SK-N-SH (cell line): ENCODE measurements at regions not wholly inside any gene's neighbourhood (a gene's known extent, or its start where the extent isn't known, plus 50 kb on each side); places are given as distances from the start of the nearest gene placed in this dataset.

Experiments used
- CTCF ChIA-PET: fragments of 300-600, 350-600 bp; formaldehyde crosslinking; extraction: SDS; loops from one replicate; lab custom pipeline; 2021; lab: Yijun Ruan, JAX
- POLR2A ChIA-PET: fragments of 350-600 bp; sonication (Branson Sonifier 250); formaldehyde crosslinking; extraction: SDS; loops from one replicate; lab custom pipeline; 2020; ENCODE audit warnings: antibody characterized with exemption, inconsistent platforms; lab: Yijun Ruan, JAX
- DNase-seq: peaks from one replicate; pipeline ENCODE4 v3.0.0; 2012
- H2AFZ ChIP-seq: fragments of 200-600 bp; sonication (generic); 2 replicates; pipeline ENCODE4 v1.8.1; 2016; ENCODE audit warnings: antibody characterized with exemption, mild to moderate bottlenecking, low read depth
- H3F3A ChIP-seq: fragments of 200-600 bp; sonication (generic); replicated peaks from 2 replicates; pipeline ENCODE3; 2016; ENCODE audit warnings: antibody characterized with exemption, mild to moderate bottlenecking; ENCODE audit not compliant: insufficient read depth
- H3K27ac ChIP-seq, 2 experiments: fragments of 200-500 bp in 1 of 2; fragments of 200-600 bp in 1 of 2; sonication (Bioruptor generic) in 1 of 2; sonication (generic), shearing (Covaris generic) in 1 of 2; 2 replicates each; pipeline versions ENCODE4 v1.5.1 to v1.6.1; 2014 to 2016; ENCODE audit warnings: low read depth in 2 of 2, inconsistent platforms in 1 of 2, low read length in 1 of 2, mild to moderate bottlenecking in 1 of 2, mixed read lengths in 1 of 2
- H3K27me3 ChIP-seq: fragments of 200-600 bp; sonication (generic), shearing (Covaris generic); 2 replicates; pipeline ENCODE4 v1.6.1; 2016; ENCODE audit warnings: mixed run types; ENCODE audit not compliant: insufficient read depth
- H3K36me3 ChIP-seq, 2 experiments: fragments of 200-500 bp in 1 of 2; fragments of 200-600 bp in 1 of 2; sonication (Bioruptor generic) in 1 of 2; sonication (generic) in 1 of 2; replicated peaks in 1 of 2; 2 replicates each; pipeline versions ENCODE3 to v1.5.1; 2014 to 2016; ENCODE audit warnings: low read length in 1 of 2, mild to moderate bottlenecking in 1 of 2; ENCODE audit not compliant: insufficient read depth in 2 of 2, control insufficient read depth in 1 of 2
- H3K4me1 ChIP-seq, 2 experiments: fragments of 200-500 bp in 1 of 2; fragments of 200-600 bp in 1 of 2; sonication (Bioruptor generic) in 1 of 2; sonication (generic), shearing (Covaris generic) in 1 of 2; 2 replicates each; pipeline versions ENCODE4 v1.5.1 to v1.6.1; 2014 to 2016; ENCODE audit warnings: low read depth in 1 of 2, low read length in 1 of 2, mixed run types in 1 of 2; ENCODE audit not compliant: insufficient read depth in 2 of 2, control insufficient read depth in 1 of 2
- H3K4me2 ChIP-seq: fragments of 200-600 bp; sonication (generic), shearing (Covaris generic); 2 replicates; pipeline ENCODE4 v1.6.1; 2017; ENCODE audit warnings: mixed run types
- H3K4me3 ChIP-seq, 2 experiments: fragments of 200-500 bp in 1 of 2; fragments of 200-600 bp in 1 of 2; sonication (Bioruptor generic) in 1 of 2; sonication (generic), shearing (Covaris generic) in 1 of 2; 2 replicates each; pipeline versions ENCODE4 v1.5.1 to v1.8.1; 2014 to 2016; ENCODE audit warnings: low read depth in 2 of 2, inconsistent platforms in 1 of 2, low read length in 1 of 2, mild to moderate bottlenecking in 1 of 2, mixed read lengths in 1 of 2, moderate library complexity in 1 of 2
- H3K79me2 ChIP-seq: fragments of 200-600 bp; sonication (generic); 2 replicates; pipeline ENCODE4 v1.8.1; 2017; ENCODE audit warnings: mild to moderate bottlenecking; ENCODE audit not compliant: insufficient read depth
- H3K9ac ChIP-seq: fragments of 200-600 bp; sonication (generic); 2 replicates; pipeline ENCODE4 v1.6.1; 2017; ENCODE audit warnings: mixed run types
- H3K9me2 ChIP-seq: fragments of 200-600 bp; sonication (generic); 2 replicates; pipeline ENCODE4 v1.6.1; 2017; ENCODE audit warnings: mixed run types
- H3K9me3 ChIP-seq: fragments of 200-600 bp; sonication (generic); 2 replicates; pipeline ENCODE4 v1.6.1; 2017; ENCODE audit warnings: mixed run types, mild to moderate bottlenecking, moderate library complexity
- H4K20me1 ChIP-seq: fragments of 200-600 bp; sonication (generic); 2 replicates; pipeline ENCODE4 v1.6.1; 2017; ENCODE audit warnings: mild to moderate bottlenecking, mixed run types; ENCODE audit not compliant: insufficient read depth
- ELF1 ChIP-seq: IDR thresholded peaks from 2 replicates; pipeline ENCODE4 v1.4.0; 2012
- EZH2phosphoT487 ChIP-seq: fragments of 200-600 bp; sonication (generic); IDR thresholded peaks from 2 replicates; pipeline ENCODE4 v1.6.1; 2017; ENCODE audit warnings: low read depth, mixed run types, mild to moderate bottlenecking, antibody characterized with exemption, moderate library complexity, borderline replicate concordance
- FOSL2 ChIP-seq: IDR thresholded peaks from 2 replicates; pipeline ENCODE4 v1.4.0; 2012; ENCODE audit warnings: low read depth, mild to moderate bottlenecking, moderate library complexity, borderline replicate concordance
- FOXJ3 ChIP-seq: sonication (generic); formaldehyde crosslinking; IDR thresholded peaks from 2 replicates; pipeline ENCODE4 v1.5.1; 2020; ENCODE audit warnings: mild to moderate bottlenecking, missing genetic modification reagents
- FOXM1 ChIP-seq: IDR thresholded peaks from 2 replicates; pipeline ENCODE4 v1.4.0; 2012; ENCODE audit warnings: low read depth, mild to moderate bottlenecking
- GABPA ChIP-seq: IDR thresholded peaks from 2 replicates; pipeline ENCODE4 v1.4.0; 2012; ENCODE audit warnings: low read depth, mild to moderate bottlenecking
- GATA2 ChIP-seq: sonication (generic); formaldehyde crosslinking; IDR thresholded peaks from 2 replicates; pipeline ENCODE4 v1.5.0; 2020; ENCODE audit warnings: mild to moderate bottlenecking, missing genetic modification reagents
- MEF2A ChIP-seq: IDR thresholded peaks from 2 replicates; pipeline ENCODE4 v1.4.0; 2012; ENCODE audit warnings: low read depth, borderline replicate concordance
- NFIC ChIP-seq: IDR thresholded peaks from 2 replicates; pipeline ENCODE4 v1.4.0; 2012; ENCODE audit warnings: borderline replicate concordance
- NRF1 ChIP-seq: IDR thresholded peaks from 2 replicates; pipeline ENCODE4 v1.6.1; 2012; ENCODE audit warnings: low read depth, mild to moderate bottlenecking, low read length
- RAD21 ChIP-seq: IDR thresholded peaks from 2 replicates; pipeline ENCODE4 v1.6.1; 2012; ENCODE audit warnings: mild to moderate bottlenecking, low read length
- RCOR1 ChIP-seq: fragments of 150-350 bp; IDR thresholded peaks from 2 replicates; pipeline ENCODE4 v1.6.1; 2017; ENCODE audit warnings: antibody characterized with exemption, low read length
- RFX5 ChIP-seq: IDR thresholded peaks from 2 replicates; pipeline ENCODE4 v1.6.1; 2012; ENCODE audit warnings: mild to moderate bottlenecking, improper control_type of control experiment, low read length
- RXRA ChIP-seq: IDR thresholded peaks from 2 replicates; pipeline ENCODE4 v1.4.0; 2012; ENCODE audit warnings: low read depth, mild to moderate bottlenecking, borderline replicate concordance
- SMC3 ChIP-seq: IDR thresholded peaks from 2 replicates; pipeline ENCODE4 v1.6.1; 2012; ENCODE audit warnings: low read depth, low read length, improper control_type of control experiment
- TAF1 ChIP-seq: IDR thresholded peaks from 2 replicates; pipeline ENCODE4 v1.6.1; 2012; ENCODE audit warnings: low read depth, mild to moderate bottlenecking, low read length, moderate library complexity, borderline replicate concordance
- TCF12 ChIP-seq: IDR thresholded peaks from 2 replicates; pipeline ENCODE4 v1.4.0; 2012
- TEAD4 ChIP-seq: IDR thresholded peaks from 2 replicates; pipeline ENCODE4 v1.4.0; 2012; ENCODE audit warnings: mild to moderate bottlenecking, borderline replicate concordance; ENCODE audit not compliant: insufficient read depth
- YY1 ChIP-seq: IDR thresholded peaks from 2 replicates; pipeline ENCODE4 v1.4.0; 2012; ENCODE audit warnings: low read depth, mild to moderate bottlenecking
- WGBS: methylation state at CpG from one replicate; pipeline ENCODE4 v1.1.6; 2017; ENCODE audit warnings: low lambda C conversion rate; 5-methylcytosine and 5-hydroxymethylcytosine counted together
- TF ChIP-seq, protein P1 (sequence below): fragments of 200-600 bp; sonication (generic); IDR thresholded peaks from 2 replicates; pipeline ENCODE4 v1.6.1; 2017; ENCODE audit warnings: antibody characterized with exemption, mild to moderate bottlenecking, moderate library complexity
- TF ChIP-seq, protein P2 (sequence below): fragments of 150-350 bp; IDR thresholded peaks from 2 replicates; pipeline ENCODE4 v1.6.1; 2016; ENCODE audit warnings: mild to moderate bottlenecking, low read depth, low read length
- TF ChIP-seq, protein P3 (sequence below): IDR thresholded peaks from 2 replicates; pipeline ENCODE4 v1.4.0; 2012; ENCODE audit warnings: low read depth, borderline replicate concordance
- TF ChIP-seq, protein P4 (sequence below): IDR thresholded peaks from 2 replicates; pipeline ENCODE4; 2012
- TF ChIP-seq, protein P5 (sequence below): IDR thresholded peaks from 2 replicates; pipeline ENCODE4 v1.4.0; 2012; ENCODE audit warnings: low read depth
- TF ChIP-seq, protein P6 (sequence below): fragments of 150-350 bp; IDR thresholded peaks from 2 replicates; pipeline ENCODE4 v1.6.1; 2017; ENCODE audit warnings: antibody characterized with exemption, low read length, low read depth, borderline replicate concordance

DNA sequence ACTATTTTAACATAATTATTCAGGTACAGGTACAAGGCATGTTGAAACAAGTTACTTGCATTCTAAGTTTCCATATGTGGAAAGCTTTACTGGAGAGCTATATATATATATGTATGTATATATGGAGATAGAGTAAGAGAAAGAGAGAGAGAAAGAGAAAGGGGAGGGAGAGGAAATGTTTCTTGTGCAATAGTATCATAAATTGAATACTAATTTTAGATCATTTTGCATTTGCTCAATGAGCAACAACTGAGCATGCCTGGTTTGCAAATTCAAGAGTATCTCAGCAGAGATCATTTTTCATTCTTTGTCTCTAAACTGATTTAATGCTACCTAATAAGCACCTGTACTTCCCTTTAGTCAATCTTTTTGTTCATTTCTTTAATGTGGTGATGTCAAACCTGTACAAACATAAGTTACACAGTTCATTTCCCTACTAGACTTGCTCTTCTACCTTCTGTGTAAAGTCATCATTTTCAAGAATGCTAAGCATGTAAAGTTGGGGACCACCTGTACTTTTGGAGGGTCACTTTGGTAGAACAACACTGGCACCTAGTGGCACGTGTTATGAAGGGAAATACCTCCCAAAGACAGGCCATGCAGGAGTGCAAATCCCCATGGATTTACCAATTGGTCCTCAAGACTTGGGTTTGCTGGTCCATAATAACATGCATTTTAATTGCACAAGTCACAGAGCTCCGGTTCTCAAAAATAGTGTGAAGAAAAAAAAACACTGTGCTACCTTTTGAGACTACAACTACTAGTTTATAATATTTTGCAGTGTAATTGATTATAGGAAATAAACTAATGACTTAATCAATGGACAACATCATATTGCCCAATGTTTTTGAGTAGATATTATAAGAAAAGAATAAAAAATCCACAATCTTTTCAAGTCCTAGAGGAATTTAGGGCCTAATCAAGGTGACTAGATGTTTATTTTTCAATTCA is 431.2 kb upstream of the IGFBP3 start:
- TF ChIP-seq, protein P1, sequence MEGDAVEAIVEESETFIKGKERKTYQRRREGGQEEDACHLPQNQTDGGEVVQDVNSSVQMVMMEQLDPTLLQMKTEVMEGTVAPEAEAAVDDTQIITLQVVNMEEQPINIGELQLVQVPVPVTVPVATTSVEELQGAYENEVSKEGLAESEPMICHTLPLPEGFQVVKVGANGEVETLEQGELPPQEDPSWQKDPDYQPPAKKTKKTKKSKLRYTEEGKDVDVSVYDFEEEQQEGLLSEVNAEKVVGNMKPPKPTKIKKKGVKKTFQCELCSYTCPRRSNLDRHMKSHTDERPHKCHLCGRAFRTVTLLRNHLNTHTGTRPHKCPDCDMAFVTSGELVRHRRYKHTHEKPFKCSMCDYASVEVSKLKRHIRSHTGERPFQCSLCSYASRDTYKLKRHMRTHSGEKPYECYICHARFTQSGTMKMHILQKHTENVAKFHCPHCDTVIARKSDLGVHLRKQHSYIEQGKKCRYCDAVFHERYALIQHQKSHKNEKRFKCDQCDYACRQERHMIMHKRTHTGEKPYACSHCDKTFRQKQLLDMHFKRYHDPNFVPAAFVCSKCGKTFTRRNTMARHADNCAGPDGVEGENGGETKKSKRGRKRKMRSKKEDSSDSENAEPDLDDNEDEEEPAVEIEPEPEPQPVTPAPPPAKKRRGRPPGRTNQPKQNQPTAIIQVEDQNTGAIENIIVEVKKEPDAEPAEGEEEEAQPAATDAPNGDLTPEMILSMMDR = peak; percentile 93
- TF ChIP-seq TCF12 = no peak
- no peak for TF ChIP-seq FOSL2
- TF ChIP-seq, protein P2, sequence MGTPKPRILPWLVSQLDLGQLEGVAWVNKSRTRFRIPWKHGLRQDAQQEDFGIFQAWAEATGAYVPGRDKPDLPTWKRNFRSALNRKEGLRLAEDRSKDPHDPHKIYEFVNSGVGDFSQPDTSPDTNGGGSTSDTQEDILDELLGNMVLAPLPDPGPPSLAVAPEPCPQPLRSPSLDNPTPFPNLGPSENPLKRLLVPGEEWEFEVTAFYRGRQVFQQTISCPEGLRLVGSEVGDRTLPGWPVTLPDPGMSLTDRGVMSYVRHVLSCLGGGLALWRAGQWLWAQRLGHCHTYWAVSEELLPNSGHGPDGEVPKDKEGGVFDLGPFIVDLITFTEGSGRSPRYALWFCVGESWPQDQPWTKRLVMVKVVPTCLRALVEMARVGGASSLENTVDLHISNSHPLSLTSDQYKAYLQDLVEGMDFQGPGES = no peak
- no peak for TF ChIP-seq RXRA
- TF ChIP-seq, protein P3, sequence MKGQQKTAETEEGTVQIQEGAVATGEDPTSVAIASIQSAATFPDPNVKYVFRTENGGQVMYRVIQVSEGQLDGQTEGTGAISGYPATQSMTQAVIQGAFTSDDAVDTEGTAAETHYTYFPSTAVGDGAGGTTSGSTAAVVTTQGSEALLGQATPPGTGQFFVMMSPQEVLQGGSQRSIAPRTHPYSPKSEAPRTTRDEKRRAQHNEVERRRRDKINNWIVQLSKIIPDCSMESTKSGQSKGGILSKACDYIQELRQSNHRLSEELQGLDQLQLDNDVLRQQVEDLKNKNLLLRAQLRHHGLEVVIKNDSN = no peak
- no peak for TF ChIP-seq RFX5
- no peak for TF ChIP-seq MEF2A
- no peak for TF ChIP-seq FOXJ3
- TF ChIP-seq, protein P4, sequence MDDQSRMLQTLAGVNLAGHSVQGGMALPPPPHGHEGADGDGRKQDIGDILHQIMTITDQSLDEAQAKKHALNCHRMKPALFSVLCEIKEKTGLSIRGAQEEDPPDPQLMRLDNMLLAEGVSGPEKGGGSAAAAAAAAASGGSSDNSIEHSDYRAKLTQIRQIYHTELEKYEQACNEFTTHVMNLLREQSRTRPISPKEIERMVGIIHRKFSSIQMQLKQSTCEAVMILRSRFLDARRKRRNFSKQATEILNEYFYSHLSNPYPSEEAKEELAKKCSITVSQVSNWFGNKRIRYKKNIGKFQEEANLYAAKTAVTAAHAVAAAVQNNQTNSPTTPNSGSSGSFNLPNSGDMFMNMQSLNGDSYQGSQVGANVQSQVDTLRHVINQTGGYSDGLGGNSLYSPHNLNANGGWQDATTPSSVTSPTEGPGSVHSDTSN = no peak
- TF ChIP-seq ELF1 = no peak
- TF ChIP-seq GATA2 (CRISPR knock-in tag) = no peak
- TF ChIP-seq RCOR1 = no peak
- no peak for TF ChIP-seq FOXM1
- TF ChIP-seq TEAD4 = no peak
- TF ChIP-seq SMC3 = peak; percentile 96
- TF ChIP-seq EZH2phosphoT487 = no peak
- TF ChIP-seq GABPA = no peak
- TF ChIP-seq, protein P5, sequence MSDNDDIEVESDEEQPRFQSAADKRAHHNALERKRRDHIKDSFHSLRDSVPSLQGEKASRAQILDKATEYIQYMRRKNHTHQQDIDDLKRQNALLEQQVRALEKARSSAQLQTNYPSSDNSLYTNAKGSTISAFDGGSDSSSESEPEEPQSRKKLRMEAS = no peak
- no peak for TF ChIP-seq NFIC
- TF ChIP-seq NRF1 = no peak
- no peak for TF ChIP-seq YY1
- no peak for TF ChIP-seq TAF1
- TF ChIP-seq, protein P6, sequence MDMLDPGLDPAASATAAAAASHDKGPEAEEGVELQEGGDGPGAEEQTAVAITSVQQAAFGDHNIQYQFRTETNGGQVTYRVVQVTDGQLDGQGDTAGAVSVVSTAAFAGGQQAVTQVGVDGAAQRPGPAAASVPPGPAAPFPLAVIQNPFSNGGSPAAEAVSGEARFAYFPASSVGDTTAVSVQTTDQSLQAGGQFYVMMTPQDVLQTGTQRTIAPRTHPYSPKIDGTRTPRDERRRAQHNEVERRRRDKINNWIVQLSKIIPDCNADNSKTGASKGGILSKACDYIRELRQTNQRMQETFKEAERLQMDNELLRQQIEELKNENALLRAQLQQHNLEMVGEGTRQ = no peak
- TF ChIP-seq RAD21 = peak; percentile 96
- Histone ChIP-seq H4K20me1 (no peaks in the 10 kb centered on the region), H3K9ac (no peak overlapping the region), H3K27ac (no peak overlapping the region), H2AFZ (no peak overlapping the region), H3K9me2 (no peaks in the 10 kb centered on the region), H3K27me3 (no peaks in the 10 kb centered on the region), H3K36me3 (no peaks in the 10 kb centered on the region), H3K4me2 (no peak overlapping the region), H3F3A (no peaks in the 10 kb centered on the region), H3K4me1 (peaks cover 0 to 16% of the 10 kb centered on the region in 2 experiments), H3K79me2 (no peaks in the 10 kb centered on the region), H3K4me3 (no peak overlapping the region; a peak in 1 of 4 replicates), H3K9me3 (no peaks in the 10 kb centered on the region)
- WGBS = 0% methylated on average over 2 of the region's 2 CpGs
- ChIA-PET POLR2A (no interaction called here), CTCF (interaction anchor here (0.6 to 6.6 kb wide), 19 partner anchors 8 to 824 kb away, joined by 3 to 109 read pairs (median 3); partner anchors contain the start of gene IGFBP3)
- DNase-seq = peak; percentile 69
